HFFc6 (cell line): ENCODE measurements at regions not wholly inside any gene's neighbourhood (a gene's known extent, or its start where the extent isn't known, plus 50 kb on each side); places are given as distances from the start of the nearest gene placed in this dataset.

Experiments used
- DNase-seq: peaks from one replicate; pipeline ENCODE4 v3.0.0-alpha.2; 2018
- H3K27ac Mint-ChIP-seq: 2 replicates; pipeline ENCODE4 v1.8.0; 2020; ENCODE audit warnings: mild to moderate bottlenecking, mixed read lengths
- H3K27me3 Mint-ChIP-seq: 2 replicates; pipeline ENCODE4 v1.8.0; 2021; ENCODE audit warnings: mild to moderate bottlenecking, moderate library complexity, mixed read lengths; ENCODE audit not compliant: insufficient read depth
- H3K36me3 Mint-ChIP-seq: 2 replicates; pipeline ENCODE4 v1.8.0; 2021; ENCODE audit warnings: low read depth, mixed read lengths
- H3K4me1 Mint-ChIP-seq: 2 replicates; pipeline ENCODE4 v1.8.0; 2020; ENCODE audit warnings: low read depth, mixed read lengths
- H3K4me3 Mint-ChIP-seq: 2 replicates; pipeline ENCODE4 v1.8.0; 2020; ENCODE audit warnings: mild to moderate bottlenecking, moderate library complexity, mixed read lengths
- H3K9me3 Mint-ChIP-seq: 2 replicates; pipeline ENCODE4 v1.8.0; 2020; ENCODE audit warnings: mild to moderate bottlenecking, mixed read lengths
- CTCF ChIP-seq: fragments of 200-600 bp; sonication (generic); IDR thresholded peaks from 2 replicates; pipeline ENCODE4 v1.5.0; 2021; ENCODE audit warnings: antibody characterized with exemption, mild to moderate bottlenecking

GRCh38 chr16:16778332-16778731 is 399.4 kb downstream of the NPIPA7 start:
- peaks cover 28% of the 10 kb centered on the region for H3K9me3 Mint-ChIP-seq
- DNase-seq = no peak
- H3K36me3 Mint-ChIP-seq = no peaks in the 10 kb centered on the region
- H3K4me3 Mint-ChIP-seq = no peak overlapping the region
- H3K27me3 Mint-ChIP-seq = no peaks in the 10 kb centered on the region; the same call in 1 of the 2 replicates
- H3K4me1 Mint-ChIP-seq = no peaks in the 10 kb centered on the region
- TF ChIP-seq CTCF = no peak
- no peak overlapping the region for H3K27ac Mint-ChIP-seq

DNA sequence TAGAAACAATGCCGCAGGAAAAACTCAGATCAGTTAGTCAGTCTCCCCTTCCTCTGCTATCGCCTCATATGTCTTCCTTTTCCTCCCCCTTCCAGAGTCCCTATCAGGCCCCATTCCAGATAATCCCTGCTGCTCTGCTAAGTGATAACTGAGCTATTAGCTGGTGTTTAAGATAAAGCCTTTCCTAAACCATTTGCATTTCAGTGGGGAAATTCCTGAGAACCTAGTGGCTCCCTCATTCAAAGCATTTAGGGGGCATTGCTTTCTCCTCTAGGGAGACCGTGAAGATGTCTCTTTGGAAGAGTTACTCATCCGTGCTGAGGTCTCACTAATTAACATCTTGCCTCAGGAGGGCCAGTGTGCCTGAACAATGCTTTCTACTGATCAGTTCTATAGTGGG is 401.6 kb downstream of the NPIPA7 start:
- peaks cover 28% of the 10 kb centered on the region for H3K9me3 Mint-ChIP-seq
- no peaks in the 10 kb centered on the region for H3K36me3 Mint-ChIP-seq
- no peaks in the 10 kb centered on the region; the same call in 1 of the 2 replicates for H3K27me3 Mint-ChIP-seq
- H3K27ac Mint-ChIP-seq = no peak overlapping the region
- DNase-seq = no peak
- no peak for TF ChIP-seq CTCF
- H3K4me1 Mint-ChIP-seq = no peaks in the 10 kb centered on the region
- H3K4me3 Mint-ChIP-seq = no peak overlapping the region

DNA sequence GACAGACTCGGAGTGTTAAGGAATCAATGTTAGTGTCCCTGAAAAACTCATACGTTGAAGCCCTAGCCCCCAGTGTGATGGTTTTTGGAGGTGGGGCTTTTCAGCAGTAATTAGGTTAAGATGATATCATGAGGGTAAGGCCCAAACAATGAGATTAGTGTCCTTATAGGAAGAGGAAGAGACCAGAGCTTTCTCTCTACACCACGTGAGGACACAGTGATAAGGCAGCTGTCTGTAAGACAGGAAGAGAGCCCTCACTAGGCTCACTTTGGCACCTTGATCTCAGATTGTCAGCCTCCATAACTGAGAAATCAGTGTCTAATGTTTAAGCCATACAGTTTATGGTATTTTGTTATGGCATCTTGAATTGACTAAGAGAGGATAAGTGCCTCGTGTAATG is 403.2 kb downstream of the NPIPA7 start:
- Mint-ChIP-seq H3K4me1 (no peaks in the 10 kb centered on the region), H3K36me3 (no peaks in the 10 kb centered on the region)

DNA sequence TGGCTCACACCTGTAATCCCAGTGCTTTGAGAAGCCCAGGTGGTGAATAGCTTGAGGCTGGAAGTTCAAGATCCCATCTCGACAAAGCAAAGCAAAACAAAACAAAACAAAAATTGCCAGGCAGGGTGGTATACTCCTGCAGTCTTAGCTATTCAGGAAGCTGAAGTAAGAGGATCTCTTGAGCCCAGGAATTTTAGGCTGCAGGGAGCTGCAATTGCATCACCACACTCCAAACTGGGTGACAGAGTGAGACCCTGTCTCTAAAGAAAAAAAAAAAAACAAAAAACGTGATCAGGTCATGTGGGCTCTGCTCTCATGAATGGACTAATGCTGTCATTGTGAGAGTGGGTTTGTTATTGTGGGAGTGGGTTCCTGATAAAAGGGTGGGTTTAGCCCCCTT is 409.1 kb downstream of the NPIPA7 start:
- no peak for DNase-seq
- Mint-ChIP-seq H3K27me3 (no peaks in the 10 kb centered on the region), H3K9me3 (peaks cover 26% of the 10 kb centered on the region), H3K27ac (no peak overlapping the region), H3K4me1 (no peaks in the 10 kb centered on the region), H3K4me3 (no peak overlapping the region), H3K36me3 (no peaks in the 10 kb centered on the region)
- no peak for TF ChIP-seq CTCF

More for the DNA sequence above, 403.2 kb downstream of the NPIPA7 start:
- Mint-ChIP-seq H3K4me3 (no peak overlapping the region), H3K27me3 (no peaks in the 10 kb centered on the region; the same call in 1 of the 2 replicates), H3K27ac (no peak overlapping the region), H3K9me3 (peaks cover 21% of the 10 kb centered on the region)
- no peak for TF ChIP-seq CTCF
- DNase-seq = no peak

GRCh38 chr16:16790597-16790996 is 411.7 kb downstream of the NPIPA7 start:
- Mint-ChIP-seq H3K4me1 (no peaks in the 10 kb centered on the region), H3K36me3 (no peaks in the 10 kb centered on the region), H3K4me3 (no peak overlapping the region), H3K9me3 (peaks cover 22% of the 10 kb centered on the region), H3K27ac (no peak overlapping the region), H3K27me3 (no peaks in the 10 kb centered on the region)
- TF ChIP-seq CTCF = no peak
- no peak for DNase-seq

GRCh38 chr16:16791051-16791450 is 412.1 kb downstream of the NPIPA7 start:
- no peak for TF ChIP-seq CTCF
- no peaks in the 10 kb centered on the region for H3K36me3 Mint-ChIP-seq
- no peak overlapping the region for H3K4me3 Mint-ChIP-seq

More at GRCh38 chr16:16791051-16791450, 412.1 kb downstream of the NPIPA7 start:
- Mint-ChIP-seq H3K9me3 (peaks cover 22% of the 10 kb centered on the region), H3K27ac (no peak overlapping the region), H3K4me1 (no peaks in the 10 kb centered on the region), H3K27me3 (no peaks in the 10 kb centered on the region)
- DNase-seq = no peak
